HCT116 (cell line): ENCODE measurements at regions not wholly inside any gene's neighbourhood (a gene's known extent, or its start where the extent isn't known, plus 50 kb on each side); places are given as distances from the start of the nearest gene placed in this dataset.

Source experiments
- ATAC-seq: fragments of 200-7000 bp; cut with Tn5 transposase; 2 replicates; pipeline ENCODE4 v1.9.1; 2020; ENCODE audit warnings: mild to moderate bottlenecking, moderate library complexity
- BruUV-seq: library from RNA; stranded (reverse); fragments of 400-500 nt; replicated peaks from 2 replicates; lab custom pipeline; 2021; lab: Mats Ljungman, UMichigan
- CTCF ChIA-PET: fragments of 300-600 bp; sonication (Branson Sonifier 250); formaldehyde crosslinking; loops from one replicate; lab custom pipeline; 2021; ENCODE audit warnings: antibody characterized with exemption; lab: Charles Lee
- POLR2A ChIA-PET: fragments of 300-600, 350-600 bp; sonication (Branson Sonifier 250); formaldehyde crosslinking; loops from one replicate; lab custom pipeline; 2021; ENCODE audit warnings: antibody characterized with exemption; lab: Charles Lee
- RAD21 ChIA-PET, 2 experiments: fragments of 300-600 bp; sonication (Branson Sonifier 250); formaldehyde crosslinking; loops; one replicate each; lab custom pipeline; 2023; ENCODE audit warnings: low total read pairs in 2 of 2; ENCODE audit not compliant: uncharacterized antibody in 2 of 2, unreplicated experiment in 2 of 2, low non-redundant PET in 1 of 2; lab: Charles Lee
- DNase-seq: peaks from one replicate; pipeline ENCODE4 v3.0.0-alpha.2; 2010; ENCODE audit warnings: low read depth, low spot score
- H2AFZ ChIP-seq: fragments of 200-600 bp; shearing (Covaris generic), sonication (generic); 2 replicates; pipeline ENCODE4 v1.6.1; 2017; ENCODE audit warnings: low read depth, mixed run types, mixed read lengths, antibody characterized with exemption, low read length; ENCODE audit not compliant: poor library complexity, severe bottlenecking
- H3K27ac ChIP-seq: 2 replicates; pipeline ENCODE4 v1.5.1; 2012; ENCODE audit warnings: low read depth, low read length
- H3K27me3 ChIP-seq: fragments of 200-600 bp; sonication (generic); 2 replicates; pipeline ENCODE4 v1.6.1; 2016; ENCODE audit warnings: mixed run types, low read length, mixed read lengths; ENCODE audit not compliant: insufficient read depth
- H3K36me3 ChIP-seq, 2 experiments: fragments of 200-500 bp in 1 of 2; fragments of 200-600 bp in 1 of 2; sonication (Bioruptor generic) in 1 of 2; sonication (generic) in 1 of 2; 2 replicates each; pipeline versions ENCODE4 v1.5.1 to v1.6.1; 2014 to 2016; ENCODE audit warnings: low read length in 2 of 2, inconsistent platforms in 1 of 2, mixed read lengths in 1 of 2, mixed run types in 1 of 2; ENCODE audit not compliant: insufficient read depth in 2 of 2, control insufficient read depth in 1 of 2
- H3K4me1 ChIP-seq, 2 experiments: fragments of 200-600 bp in 1 of 2; sonication (generic) in 1 of 2; 2 replicates each; pipeline versions ENCODE4 v1.5.1 to v1.6.1; 2012 to 2017; ENCODE audit warnings: low read length in 2 of 2, inconsistent platforms in 1 of 2, mild to moderate bottlenecking in 1 of 2, mixed read lengths in 1 of 2, mixed run types in 1 of 2, moderate library complexity in 1 of 2; ENCODE audit not compliant: insufficient read depth in 2 of 2, control insufficient read depth in 1 of 2
- H3K4me2 ChIP-seq: fragments of 200-600 bp; sonication (generic); 2 replicates; pipeline ENCODE4 v1.6.1; 2017; ENCODE audit warnings: mixed run types, low read length, mixed read lengths
- H3K4me3 ChIP-seq, 2 experiments: fragments of 200-600 bp in 1 of 2; sonication (generic) in 1 of 2; replicated peaks in 1 of 2; 2 replicates each; pipeline ENCODE4 v1.5.1; 2011 to 2016; ENCODE audit warnings: low read length in 2 of 2, control low read depth in 1 of 2, low read depth in 1 of 2, mild to moderate bottlenecking in 1 of 2, mixed read lengths in 1 of 2, mixed run types in 1 of 2
- H3K79me2 ChIP-seq: fragments of 200-600 bp; sonication (generic); 2 replicates; pipeline ENCODE4 v1.6.1; 2017; ENCODE audit warnings: mild to moderate bottlenecking, mixed run types, low read length, moderate library complexity, mixed read lengths; ENCODE audit not compliant: insufficient read depth
- H3K9ac ChIP-seq: fragments of 200-600 bp; sonication (generic); 2 replicates; pipeline ENCODE4 v1.6.1; 2016; ENCODE audit warnings: low read length, mixed read lengths
- H3K9me2 ChIP-seq: fragments of 200-600 bp; sonication (generic), shearing (Covaris generic); 2 replicates; pipeline ENCODE4 v1.6.1; 2017; ENCODE audit warnings: mixed run types, mild to moderate bottlenecking, moderate library complexity; ENCODE audit not compliant: insufficient read depth
- H3K9me3 ChIP-seq, 2 experiments: fragments of 200-500 bp in 1 of 2; fragments of 200-600 bp in 1 of 2; sonication (Bioruptor generic) in 1 of 2; sonication (generic) in 1 of 2; 2 replicates each; pipeline ENCODE4 v1.6.1; 2014 to 2017; ENCODE audit warnings: low read length in 2 of 2, mixed read lengths in 2 of 2, inconsistent platforms in 1 of 2, low read depth in 1 of 2, mild to moderate bottlenecking in 1 of 2, mixed run types in 1 of 2, moderate library complexity in 1 of 2; ENCODE audit not compliant: control insufficient read depth in 1 of 2, insufficient read depth in 1 of 2
- H4K20me1 ChIP-seq: fragments of 200-600 bp; sonication (generic), shearing (Covaris generic); 2 replicates; pipeline ENCODE4 v1.6.1; 2017; ENCODE audit warnings: mixed run types, mild to moderate bottlenecking, moderate library complexity; ENCODE audit not compliant: insufficient read depth
- CBX3 ChIP-seq: IDR thresholded peaks from 2 replicates; pipeline ENCODE4 v1.6.1; 2012; ENCODE audit warnings: low read depth
- CEBPB ChIP-seq: IDR thresholded peaks from 2 replicates; pipeline ENCODE4 v1.6.1; 2012; ENCODE audit warnings: low read depth
- EGR1 ChIP-seq: IDR thresholded peaks from 2 replicates; pipeline ENCODE4 v1.6.1; 2012; ENCODE audit warnings: low read depth
- EZH2 ChIP-seq: fragments of 200-600 bp; sonication (generic); IDR thresholded peaks from 2 replicates; pipeline ENCODE4 v1.6.1; 2017; ENCODE audit warnings: antibody characterized with exemption, mixed run types
- EZH2phosphoT487 ChIP-seq: fragments of 200-600 bp; IDR thresholded peaks from 2 replicates; pipeline ENCODE4 v1.6.1; 2018; ENCODE audit warnings: antibody characterized with exemption, borderline replicate concordance
- FOSL1 ChIP-seq: IDR thresholded peaks from 2 replicates; pipeline ENCODE4 v1.6.1; 2012; ENCODE audit warnings: low read depth
- JUND ChIP-seq: IDR thresholded peaks from 2 replicates; pipeline ENCODE4 v1.6.1; 2012
- POLR2AphosphoS5 ChIP-seq: IDR thresholded peaks from 2 replicates; pipeline ENCODE4 v1.6.1; 2011; ENCODE audit warnings: mild to moderate bottlenecking, low read depth, low read length, moderate library complexity
- RAD21 ChIP-seq: IDR thresholded peaks from 2 replicates; pipeline ENCODE4 v1.6.1; 2012; ENCODE audit warnings: low read depth, mild to moderate bottlenecking
- SIN3A ChIP-seq: IDR thresholded peaks from 2 replicates; pipeline ENCODE4 v1.6.1; 2012; ENCODE audit warnings: low read depth
- SRF ChIP-seq: IDR thresholded peaks from 2 replicates; pipeline ENCODE4 v1.6.1; 2012; ENCODE audit warnings: low read depth
- TCF7L2 ChIP-seq: IDR thresholded peaks from 2 replicates; pipeline ENCODE4 v1.7.0; 2011; ENCODE audit warnings: borderline replicate concordance, inconsistent platforms; ENCODE audit not compliant: insufficient read depth, insufficient read length; ENCODE audit errors: extremely low read depth
- YY1 ChIP-seq: IDR thresholded peaks from 2 replicates; pipeline ENCODE4 v1.6.1; 2011; ENCODE audit warnings: low read length, low read depth, moderate library complexity, mild to moderate bottlenecking; ENCODE audit not compliant: insufficient replicate concordance; ENCODE audit errors: extremely low read depth
- ZFX ChIP-seq: fragments of 450-650 bp; IDR thresholded peaks from 2 replicates; pipeline ENCODE4 v1.6.1; 2017
- ZNF274 ChIP-seq: fragments of 200-500 bp; sonication (Bioruptor generic); IDR thresholded peaks from 2 replicates; pipeline ENCODE4 v1.6.1; 2014; ENCODE audit warnings: mild to moderate bottlenecking, low read depth, low read length, inconsistent platforms
- intact Hi-C: fragments of 100-400 bp; cut with micrococcal nuclease; formaldehyde crosslinking; loops from 2 replicates; pipeline ENCODE4 v1.10.0; 2022
- TF ChIP-seq, protein P1 (sequence below), 3 experiments: fragments of 200-600 bp in 1 of 3; sonication (generic) in 1 of 3; IDR thresholded peaks in 2 of 3; conservative IDR thresholded peaks in 1 of 3; 2 replicates each; pipeline ENCODE4 v1.5.1; 2012 to 2017; ENCODE audit warnings: low read depth in 2 of 3, low read length in 2 of 3, antibody characterized with exemption in 1 of 3, borderline replicate concordance in 1 of 3, control low read depth in 1 of 3, mild to moderate bottlenecking in 1 of 3, mixed read lengths in 1 of 3, mixed run types in 1 of 3, moderate library complexity in 1 of 3; ENCODE audit not compliant: insufficient read depth in 1 of 3
- TF ChIP-seq, protein P2 (sequence below): IDR thresholded peaks from 2 replicates; pipeline ENCODE4 v1.6.1; 2012
- TF ChIP-seq, protein P3 (sequence below): IDR thresholded peaks from 2 replicates; pipeline ENCODE4 v1.6.1; 2011; ENCODE audit warnings: mild to moderate bottlenecking, low read length, moderate library complexity; ENCODE audit not compliant: insufficient replicate concordance; ENCODE audit errors: extremely low read depth

- no peak for TF ChIP-seq YY1
- TF ChIP-seq FOSL1, result no peak
- no peak for TF ChIP-seq POLR2AphosphoS5
- no peak for TF ChIP-seq EZH2phosphoT487
- TF ChIP-seq, protein P1, sequence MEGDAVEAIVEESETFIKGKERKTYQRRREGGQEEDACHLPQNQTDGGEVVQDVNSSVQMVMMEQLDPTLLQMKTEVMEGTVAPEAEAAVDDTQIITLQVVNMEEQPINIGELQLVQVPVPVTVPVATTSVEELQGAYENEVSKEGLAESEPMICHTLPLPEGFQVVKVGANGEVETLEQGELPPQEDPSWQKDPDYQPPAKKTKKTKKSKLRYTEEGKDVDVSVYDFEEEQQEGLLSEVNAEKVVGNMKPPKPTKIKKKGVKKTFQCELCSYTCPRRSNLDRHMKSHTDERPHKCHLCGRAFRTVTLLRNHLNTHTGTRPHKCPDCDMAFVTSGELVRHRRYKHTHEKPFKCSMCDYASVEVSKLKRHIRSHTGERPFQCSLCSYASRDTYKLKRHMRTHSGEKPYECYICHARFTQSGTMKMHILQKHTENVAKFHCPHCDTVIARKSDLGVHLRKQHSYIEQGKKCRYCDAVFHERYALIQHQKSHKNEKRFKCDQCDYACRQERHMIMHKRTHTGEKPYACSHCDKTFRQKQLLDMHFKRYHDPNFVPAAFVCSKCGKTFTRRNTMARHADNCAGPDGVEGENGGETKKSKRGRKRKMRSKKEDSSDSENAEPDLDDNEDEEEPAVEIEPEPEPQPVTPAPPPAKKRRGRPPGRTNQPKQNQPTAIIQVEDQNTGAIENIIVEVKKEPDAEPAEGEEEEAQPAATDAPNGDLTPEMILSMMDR (IDR thresholded peaks at IDR 0.05 in 2 of 3, conservative IDR thresholded peaks at IDR 0.05 in 1 of 3; ENCODE audit: borderline replicate concordance in 1 of 3, insufficient read depth in 1 of 3, low read depth in 2 of 3, low read length in 2 of 3), result no peak
- no peak for TF ChIP-seq JUND
Measured at GRCh38 chr7:15747301-15747700, 60.8 kb upstream of the MEOX2 start (continued).

DNA sequence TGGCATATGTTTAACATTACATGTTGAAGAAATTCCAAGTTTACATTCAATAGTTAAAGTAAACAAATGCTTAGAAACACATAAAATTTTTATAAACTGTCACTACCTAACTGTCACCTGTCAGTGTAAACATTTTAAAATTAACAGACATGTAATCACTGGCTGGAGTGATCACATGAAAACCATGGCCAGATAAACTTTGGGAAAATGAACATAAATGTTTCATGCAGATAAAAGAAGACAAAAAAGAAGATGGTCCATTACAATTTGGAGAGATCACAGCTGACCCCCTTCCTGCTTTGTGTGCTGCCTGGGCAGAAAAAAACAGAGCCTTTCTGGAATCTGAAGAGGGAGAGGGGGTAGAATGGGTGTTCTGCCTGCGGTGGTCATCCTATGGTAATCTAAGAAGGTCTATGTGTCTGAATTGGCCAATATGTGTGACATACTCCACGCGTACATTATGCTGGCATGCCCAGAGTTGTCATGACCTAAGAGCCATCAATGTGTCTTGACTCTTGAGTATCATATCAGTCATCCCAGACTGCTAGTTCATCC lies 57.5 kb upstream of the MEOX2 start:
- Histone ChIP-seq H3K9ac (no peak overlapping the region), H3K9me3 (no peaks in the 10 kb centered on the region), H3K79me2 (no peaks in the 10 kb centered on the region), H3K27ac (no peak overlapping the region), H3K4me1 (no peaks in the 10 kb centered on the region), H3K9me2 (no peaks in the 10 kb centered on the region; the same call in 1 of the 2 replicates), H3K4me2 (no peak overlapping the region), H3K27me3 (no peaks in the 10 kb centered on the region), H4K20me1 (no peaks in the 10 kb centered on the region), H2AFZ (no peak overlapping the region), H3K36me3 (no peaks in the 10 kb centered on the region), H3K4me3 (no peak overlapping the region)
- no TSS peak for BruUV-seq
- TF ChIP-seq, protein P2, sequence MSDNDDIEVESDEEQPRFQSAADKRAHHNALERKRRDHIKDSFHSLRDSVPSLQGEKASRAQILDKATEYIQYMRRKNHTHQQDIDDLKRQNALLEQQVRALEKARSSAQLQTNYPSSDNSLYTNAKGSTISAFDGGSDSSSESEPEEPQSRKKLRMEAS, result no peak
- TF ChIP-seq, protein P1 (IDR thresholded peaks at IDR 0.05 in 2 of 3, conservative IDR thresholded peaks at IDR 0.05 in 1 of 3; ENCODE audit: borderline replicate concordance in 1 of 3, insufficient read depth in 1 of 3, low read depth in 2 of 3, low read length in 2 of 3), result no peak
- TF ChIP-seq POLR2AphosphoS5 (no peak), EZH2 (no peak), CBX3 (no peak), ZFX (no peak), JUND (no peak), RAD21 (no peak), SRF (no peak), FOSL1 (no peak), EGR1 (no peak), YY1 (no peak), ZNF274 (no peak), TCF7L2 (no peak), SIN3A (no peak), CEBPB (no peak)
- TF ChIP-seq, protein P3, sequence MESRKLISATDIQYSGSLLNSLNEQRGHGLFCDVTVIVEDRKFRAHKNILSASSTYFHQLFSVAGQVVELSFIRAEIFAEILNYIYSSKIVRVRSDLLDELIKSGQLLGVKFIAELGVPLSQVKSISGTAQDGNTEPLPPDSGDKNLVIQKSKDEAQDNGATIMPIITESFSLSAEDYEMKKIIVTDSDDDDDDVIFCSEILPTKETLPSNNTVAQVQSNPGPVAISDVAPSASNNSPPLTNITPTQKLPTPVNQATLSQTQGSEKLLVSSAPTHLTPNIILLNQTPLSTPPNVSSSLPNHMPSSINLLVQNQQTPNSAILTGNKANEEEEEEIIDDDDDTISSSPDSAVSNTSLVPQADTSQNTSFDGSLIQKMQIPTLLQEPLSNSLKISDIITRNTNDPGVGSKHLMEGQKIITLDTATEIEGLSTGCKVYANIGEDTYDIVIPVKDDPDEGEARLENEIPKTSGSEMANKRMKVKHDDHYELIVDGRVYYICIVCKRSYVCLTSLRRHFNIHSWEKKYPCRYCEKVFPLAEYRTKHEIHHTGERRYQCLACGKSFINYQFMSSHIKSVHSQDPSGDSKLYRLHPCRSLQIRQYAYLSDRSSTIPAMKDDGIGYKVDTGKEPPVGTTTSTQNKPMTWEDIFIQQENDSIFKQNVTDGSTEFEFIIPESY, result no peak
- ChIA-PET POLR2A (no interaction called here), RAD21 (no interaction called here), CTCF (no interaction called here)
- ATAC-seq (no peak), DNase-seq (no peak)
- intact Hi-C loops, result no loop called here
